GM19467 (cell line): ENCODE measurements at regions not wholly inside any gene's neighbourhood (a gene's known extent, or its start where the extent isn't known, plus 50 kb on each side); places are given as distances from the start of the nearest gene placed in this dataset.
"Not testable (repeated sequence)": the region's sequence is repeated elsewhere in the genome, so short reads cannot be mapped to it uniquely, and the experiment has no call there.

Experiments
- ATAC-seq: cut with Tn5 transposase; IDR thresholded peaks from one replicate; pipeline ENCODE4 v1.9.1; 2021; ENCODE audit warnings: mild to moderate bottlenecking, moderate library complexity; ENCODE audit not compliant: unreplicated experiment

DNA sequence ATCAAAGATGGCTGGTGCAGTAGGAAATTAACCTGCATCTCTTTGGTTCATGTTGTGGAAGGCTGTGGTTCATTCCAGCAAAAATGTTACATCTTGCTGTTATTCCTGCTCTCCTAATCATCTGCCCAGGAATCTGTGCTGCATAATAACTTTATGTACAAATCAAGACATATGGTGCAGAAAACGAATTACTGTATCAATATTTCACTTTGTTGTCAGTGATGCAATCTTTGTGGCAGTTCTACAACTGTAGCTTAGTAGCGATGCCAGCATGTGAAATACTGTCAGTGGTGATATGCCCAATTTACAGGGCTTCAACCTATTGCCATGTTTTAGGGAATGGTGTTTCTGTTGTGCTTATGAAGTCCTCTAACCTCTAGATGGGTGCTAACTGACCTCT is 1114.7 kb downstream of the SOCS6 start:
- no peak for ATAC-seq

DNA sequence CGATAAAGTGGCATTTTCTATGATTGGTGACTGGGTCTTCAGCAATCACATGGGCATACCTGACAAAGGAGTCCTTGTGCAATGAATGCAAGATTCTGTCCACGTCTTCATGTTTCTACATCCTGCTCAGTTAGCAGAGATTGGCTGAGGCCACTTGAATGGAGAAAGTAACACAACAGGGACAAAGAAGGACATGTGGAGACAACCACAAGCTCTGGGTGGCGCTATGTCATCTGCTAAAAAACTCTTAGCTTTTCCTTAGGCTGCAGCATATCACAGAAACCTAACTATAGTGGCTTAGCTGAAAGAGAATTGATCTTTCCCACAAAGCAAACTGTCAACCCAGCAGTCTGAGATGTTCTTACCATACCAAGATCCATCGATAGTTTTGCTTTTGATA is 1109.7 kb downstream of the SOCS6 start:
- ATAC-seq, result no peak

DNA sequence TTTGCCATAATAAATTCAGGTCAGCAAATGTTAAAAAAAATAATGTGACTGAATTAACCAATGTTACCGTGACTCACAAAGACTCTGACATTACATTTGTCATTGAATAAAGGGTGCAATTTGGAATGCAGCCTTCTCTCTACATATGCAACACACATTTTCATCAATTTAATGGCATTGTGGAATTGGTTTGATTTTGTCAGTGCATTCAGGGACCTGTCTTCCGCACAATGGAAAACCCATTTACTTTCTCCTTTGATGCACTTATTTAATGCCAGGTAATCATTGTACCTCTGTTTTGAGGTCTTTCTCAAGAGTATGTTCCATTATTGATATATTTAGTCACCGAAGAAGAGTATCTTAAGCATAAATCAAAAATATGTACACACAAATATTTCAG is 1099.3 kb downstream of the SOCS6 start:
- ATAC-seq, result no peak

GRCh38 chr18:71374294-71375000 is 1085.6 kb downstream of the SOCS6 start:
- no peak for ATAC-seq

GRCh38 chr18:71371951-71372605 is 1083.2 kb downstream of the SOCS6 start:
- no peak for ATAC-seq

- no peak for ATAC-seq
These were observed 1082.0 kb downstream of the SOCS6 start for GRCh38 chr18:71370671-71371445.

DNA sequence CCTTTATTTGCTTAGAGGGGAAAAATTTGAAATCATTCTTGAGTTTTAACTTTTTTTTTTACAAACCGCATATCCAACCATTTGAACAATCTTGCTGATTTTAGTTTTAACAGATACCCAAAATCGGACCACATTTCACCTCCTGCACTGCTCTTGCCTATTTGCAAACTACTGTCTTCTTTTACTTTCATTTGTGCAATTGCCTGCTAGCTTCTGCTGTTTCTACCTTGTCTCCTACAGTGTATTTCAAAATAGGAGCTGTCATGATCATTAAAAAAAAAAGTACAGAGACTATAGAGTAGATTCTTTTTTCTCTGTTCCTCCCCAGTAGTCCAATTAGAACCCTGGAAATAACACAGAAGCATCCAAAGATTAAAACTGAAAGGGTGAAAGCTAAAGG is 1081.2 kb downstream of the SOCS6 start:
- ATAC-seq, result no peak

- ATAC-seq, result no peak
These were observed 1073.3 kb downstream of the SOCS6 start for GRCh38 chr18:71362140-71362539.

GRCh38 chr18:71355599-71355998 is 1066.8 kb downstream of the SOCS6 start:
- ATAC-seq, result not testable (repeated sequence)

- ATAC-seq, result no peak
These were observed 1063.8 kb downstream of the SOCS6 start for GRCh38 chr18:71352618-71353017.

DNA sequence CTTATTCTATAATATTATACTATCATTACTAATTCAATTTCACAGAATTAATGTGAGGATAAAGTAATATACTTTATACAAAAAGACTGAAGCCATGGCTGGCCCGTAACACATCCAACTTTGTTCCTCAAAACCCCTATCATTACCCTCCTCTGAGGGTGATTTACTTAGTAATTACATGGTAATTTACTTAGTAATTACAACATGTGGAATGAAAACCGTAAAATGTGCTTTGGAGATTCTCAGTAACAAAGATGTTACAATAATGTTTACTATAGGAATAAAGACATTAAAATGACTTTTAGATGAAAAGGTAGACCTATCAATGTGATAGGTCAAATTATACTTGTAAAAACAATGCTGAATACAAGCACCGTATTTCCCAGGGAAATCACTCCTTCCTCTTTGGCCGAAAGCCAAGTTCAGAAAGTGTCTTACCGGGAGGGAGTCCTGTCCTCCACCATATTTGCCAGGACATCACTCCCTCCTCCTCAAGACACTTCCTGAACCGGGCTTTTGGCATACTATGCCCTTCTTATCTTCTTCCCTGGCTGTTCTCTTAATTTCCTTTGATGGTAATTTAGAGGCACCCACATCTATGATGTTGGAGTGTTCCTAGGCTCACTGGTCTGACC is 1047.8 kb downstream of the SOCS6 start:
- ATAC-seq, result no peak

- no peak for ATAC-seq
These were observed 1040.7 kb downstream of the SOCS6 start for GRCh38 chr18:71329563-71329962.

DNA sequence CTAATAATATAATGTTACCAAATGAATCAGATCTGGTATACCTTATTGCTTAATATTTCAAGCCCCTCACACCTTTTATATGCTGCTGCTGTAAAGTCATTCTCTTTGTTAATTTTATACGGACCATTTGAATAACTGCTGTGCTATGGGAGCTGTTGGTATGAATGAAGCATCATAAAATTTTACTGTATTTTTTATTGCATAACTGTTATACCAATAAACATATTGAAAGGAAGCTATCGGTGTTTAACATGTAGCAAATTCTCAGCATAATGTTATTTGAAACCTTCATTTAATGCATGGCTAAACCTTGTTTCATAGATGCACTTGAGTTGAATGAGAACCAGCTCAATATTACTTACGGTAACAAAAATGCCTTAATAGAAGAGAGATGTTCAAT is 1040.3 kb downstream of the SOCS6 start:
- no peak for ATAC-seq

DNA sequence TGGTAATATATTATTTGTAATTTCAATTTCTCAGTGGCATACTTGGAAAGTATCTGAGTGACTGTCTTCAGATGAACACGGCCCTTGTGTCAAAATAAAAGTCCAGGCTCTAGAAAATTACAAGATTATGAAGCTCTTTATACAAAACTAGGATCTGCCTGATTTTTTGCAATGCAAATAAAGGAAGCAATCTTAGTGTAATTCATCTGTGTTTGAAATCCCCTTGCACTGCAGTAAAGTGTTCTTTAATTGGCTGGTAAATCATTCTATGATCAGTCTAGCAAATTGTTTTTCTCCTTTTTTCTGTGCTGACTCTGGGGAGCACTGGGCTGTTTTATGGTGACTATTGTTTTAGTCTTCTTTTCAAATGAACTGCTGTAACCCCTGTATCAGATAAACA is 1039.0 kb downstream of the SOCS6 start:
- ATAC-seq, result no peak

DNA sequence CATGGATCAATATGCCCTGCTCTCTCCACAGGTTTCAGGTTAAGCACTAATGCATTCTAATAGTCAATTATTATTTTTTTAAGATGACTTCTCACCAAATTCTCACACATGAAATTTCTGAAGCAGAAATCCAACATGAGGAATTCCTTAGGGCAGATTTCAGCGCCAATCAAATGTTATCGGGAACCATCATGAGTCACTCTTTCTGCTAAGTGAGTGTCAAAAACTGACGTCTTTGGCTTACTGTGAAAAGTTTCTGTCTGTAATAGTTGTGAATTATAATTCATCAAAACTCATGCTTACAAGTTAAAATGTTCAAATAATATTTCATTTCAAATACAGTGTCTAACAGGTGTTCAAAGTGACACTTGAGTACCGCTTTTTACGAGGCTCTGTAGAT is 1038.6 kb downstream of the SOCS6 start:
- no peak for ATAC-seq

DNA sequence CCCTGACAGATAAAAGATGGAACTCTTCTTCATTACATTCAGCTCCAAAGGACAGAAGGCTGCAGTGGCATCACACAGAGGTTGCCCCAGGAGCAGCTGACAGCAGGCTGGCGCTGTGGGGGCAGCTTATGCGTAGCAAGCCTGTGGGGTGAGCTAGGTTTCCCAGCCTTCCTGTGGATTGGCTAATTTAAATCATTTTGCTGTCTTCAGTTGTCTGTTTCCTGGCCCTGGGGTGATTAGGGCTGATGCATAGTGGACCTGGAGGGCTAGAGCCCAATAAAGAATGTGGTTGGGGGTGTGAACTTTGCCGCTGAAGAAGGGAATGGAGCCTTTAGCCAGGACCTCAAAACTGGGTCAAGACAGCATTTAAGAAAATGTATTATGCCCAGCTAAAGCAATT is 1038.0 kb downstream of the SOCS6 start:
- ATAC-seq, result no peak

- ATAC-seq, result no peak
These were observed 1035.5 kb downstream of the SOCS6 start for GRCh38 chr18:71324356-71324755.

DNA sequence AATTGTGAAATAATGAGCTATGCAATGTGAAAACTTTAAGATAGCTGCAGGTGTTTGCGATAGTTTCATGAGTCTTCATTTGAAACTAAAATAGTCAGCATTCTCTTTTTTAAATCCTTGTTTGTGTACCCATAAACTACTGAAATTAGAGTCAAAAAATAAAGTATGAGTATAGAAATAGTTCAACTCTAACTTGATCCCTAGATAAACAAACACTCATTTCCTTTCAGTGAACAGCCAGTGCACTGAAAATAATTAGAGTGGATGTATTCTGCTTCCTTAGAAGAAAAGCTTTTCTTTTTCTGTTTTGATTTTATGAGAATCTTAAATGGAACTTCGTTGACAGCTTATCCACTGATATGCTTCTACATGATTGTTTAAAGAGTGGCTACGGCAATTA is 1033.4 kb downstream of the SOCS6 start:
- ATAC-seq, result no peak

DNA sequence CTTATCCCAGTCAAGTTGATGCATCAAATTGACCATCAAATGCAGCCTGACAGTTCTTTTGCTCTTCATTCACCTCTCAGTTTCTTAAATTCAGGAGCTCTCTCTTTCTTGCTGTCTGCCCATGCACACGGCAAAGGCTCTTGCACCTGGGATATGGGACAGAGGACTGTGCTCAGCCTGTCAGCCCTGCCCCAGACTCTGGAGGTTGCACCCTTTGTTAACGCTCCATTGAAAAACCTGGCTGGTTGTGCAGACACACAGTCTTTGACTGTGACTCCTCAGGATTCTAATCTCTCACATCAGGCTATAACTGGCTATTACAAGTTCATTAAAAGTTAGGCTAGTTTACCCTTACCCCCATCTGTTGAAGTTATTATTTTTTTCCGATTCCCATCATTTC is 1032.5 kb downstream of the SOCS6 start:
- ATAC-seq, result no peak

- ATAC-seq, result no peak
These were observed 1016.0 kb downstream of the SOCS6 start for GRCh38 chr18:71304856-71305255.

GRCh38 chr18:71303743-71304142 is 1014.9 kb downstream of the SOCS6 start:
- ATAC-seq, result not testable (repeated sequence)

DNA sequence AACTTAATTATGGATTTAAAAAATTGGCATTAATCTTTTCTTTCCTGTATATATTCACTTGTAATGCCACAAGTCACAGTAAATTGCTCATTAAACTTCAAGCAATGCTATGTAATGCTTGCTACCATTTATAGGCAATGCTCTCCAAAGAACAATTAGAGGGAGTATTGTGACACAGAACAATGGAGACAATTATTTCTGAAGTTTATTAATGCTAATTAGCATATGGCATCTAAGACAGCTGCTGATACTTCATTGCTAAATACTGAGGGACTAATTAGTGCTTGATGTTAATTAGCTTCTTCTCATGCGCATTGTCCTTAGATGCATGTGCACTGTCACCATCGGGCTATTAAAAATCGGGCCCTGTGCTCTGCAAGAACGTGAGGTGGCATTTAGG is 1012.8 kb downstream of the SOCS6 start:
- no peak for ATAC-seq
